ENCODE measurements at regions not wholly inside any gene's neighbourhood (a gene's known extent, or its start where the extent isn't known, plus 50 kb on each side); places are given as distances from the start of the nearest gene placed in this dataset.
"Not testable (repeated sequence)": the region's sequence is repeated elsewhere in the genome, so short reads cannot be mapped to it uniquely, and the experiment has no call there.

DNA sequence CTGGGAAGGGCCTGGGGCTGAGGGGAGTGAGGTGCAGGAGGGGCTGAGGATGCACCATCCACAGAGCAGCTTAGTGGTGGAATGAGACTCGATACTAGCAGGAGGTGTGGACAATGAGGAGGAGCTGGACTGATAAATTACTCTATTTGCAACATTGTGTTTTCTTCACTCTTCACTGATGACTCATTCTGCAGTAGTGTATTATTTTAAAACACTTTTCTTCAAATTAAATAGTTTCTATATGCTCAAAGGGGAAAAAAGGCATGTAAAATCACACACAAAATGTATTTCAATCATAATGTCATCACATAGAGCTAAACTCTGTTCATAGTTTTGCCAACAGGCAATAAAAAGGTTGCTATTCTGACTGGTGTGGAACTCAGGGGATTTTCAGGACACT lies 467.0 kb upstream of the CTSO start:
- no peak for DNase-seq (ENCODE audit: extremely low read depth, low read depth, low spot score)

- DNase-seq (ENCODE audit: extremely low read depth, low read depth, low spot score) = no peak
These were observed 465.5 kb upstream of the CTSO start for GRCh38 chr4:156419080-156419685.

DNA sequence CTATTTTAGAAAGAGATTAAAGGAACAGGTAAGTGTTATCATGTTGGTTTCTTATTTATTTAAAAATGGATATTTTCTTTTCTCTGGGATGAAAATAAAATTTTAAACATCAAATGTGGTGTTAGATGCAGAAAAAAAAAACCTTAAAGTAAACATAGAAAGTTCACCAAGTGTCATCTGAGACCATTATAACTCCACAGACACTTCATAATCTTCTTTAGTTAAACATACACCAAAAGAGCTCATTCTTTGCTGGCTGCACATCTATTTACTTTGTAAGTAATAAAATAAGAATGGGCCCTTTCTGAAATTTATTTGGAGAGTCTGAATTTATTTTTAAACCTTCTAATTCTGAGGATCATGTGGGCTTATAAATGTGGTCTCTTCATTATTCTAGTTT lies 460.7 kb upstream of the CTSO start:
- no peak for DNase-seq (ENCODE audit: extremely low read depth, low read depth, low spot score)

GRCh38 chr4:156413239-156414135 lies 459.8 kb upstream of the CTSO start:
- DNase-seq (ENCODE audit: extremely low read depth, low read depth, low spot score) = no peak

DNA sequence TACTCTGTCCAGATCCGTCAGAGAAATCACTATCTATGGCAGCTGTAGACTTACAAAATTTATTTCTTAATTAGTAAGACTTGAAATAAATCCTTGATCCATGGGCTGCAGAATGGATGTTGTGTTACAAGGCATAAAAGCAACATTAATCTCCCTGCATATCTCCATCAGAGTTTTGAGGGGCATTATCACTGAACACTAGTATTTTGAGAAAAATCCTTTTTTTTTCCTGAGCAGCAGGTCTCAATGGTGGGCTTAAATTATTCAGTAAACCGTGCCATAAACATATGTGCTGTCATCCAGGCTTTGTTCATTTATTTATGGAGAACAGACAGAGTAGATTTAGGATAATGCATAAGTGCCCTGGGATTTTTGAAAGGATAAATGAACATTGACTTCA lies 457.9 kb upstream of the CTSO start:
- no peak for DNase-seq (ENCODE audit: extremely low read depth, low read depth, low spot score)

DNA sequence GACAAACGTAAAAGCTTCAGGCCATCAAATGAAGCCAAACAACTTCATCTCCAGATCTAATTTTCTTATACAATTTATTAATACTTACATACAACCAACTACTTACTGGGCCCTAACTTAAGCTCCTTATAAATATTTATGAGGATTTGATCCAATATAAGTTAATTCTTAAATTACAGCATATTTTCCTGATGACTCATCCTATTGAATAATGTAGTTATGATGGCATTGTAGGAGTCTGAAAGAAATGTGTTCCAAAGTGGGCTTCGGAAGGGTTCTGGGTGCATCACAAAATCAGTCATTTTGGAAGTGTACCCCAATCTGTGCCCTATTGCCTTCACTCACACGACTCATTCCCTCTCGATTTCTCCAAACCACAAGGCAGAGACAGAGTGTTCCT lies 455.1 kb upstream of the CTSO start:
- DNase-seq (ENCODE audit: extremely low read depth, low read depth, low spot score) = no peak

DNA sequence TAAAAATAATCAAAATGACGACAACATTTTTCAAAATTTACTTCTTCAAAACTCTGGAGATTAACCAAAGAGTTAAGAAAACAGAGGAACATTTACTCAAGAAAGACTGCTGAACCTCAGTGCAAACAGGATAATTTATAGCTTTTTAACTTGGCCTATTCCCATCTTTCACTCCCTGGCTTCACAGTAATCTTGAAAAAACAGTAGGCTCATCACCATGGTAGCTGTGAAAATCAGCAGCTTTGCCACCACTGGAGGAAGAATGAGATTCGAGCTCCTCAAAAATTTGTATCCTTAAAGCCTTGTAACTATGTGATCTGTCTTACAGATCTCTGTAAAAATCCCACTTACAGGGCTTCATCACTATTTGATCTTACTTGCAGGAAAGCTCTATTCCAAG lies 447.7 kb upstream of the CTSO start:
- DNase-seq (ENCODE audit: extremely low read depth, low read depth, low spot score) = no peak

- DNase-seq (ENCODE audit: extremely low read depth, low read depth, low spot score) = no peak
These were observed 442.9 kb upstream of the CTSO start for GRCh38 chr4:156396534-156396933.

DNA sequence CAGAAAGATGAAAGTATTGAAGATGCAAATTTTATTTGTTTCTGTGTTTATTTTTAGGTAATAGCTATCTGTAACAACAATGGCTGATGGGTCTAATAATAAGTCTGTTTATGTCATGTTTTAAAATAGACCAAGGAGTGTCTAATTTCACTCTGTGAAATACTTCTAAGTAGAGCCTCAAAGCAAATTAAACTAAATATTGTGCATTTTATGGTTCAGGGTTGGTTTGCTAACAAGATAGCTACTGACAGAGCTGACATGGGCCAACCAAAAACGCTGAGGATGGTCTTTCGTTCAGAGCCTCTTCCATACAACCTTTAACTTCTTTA lies 437.6 kb upstream of the CTSO start:
- DNase-seq (ENCODE audit: extremely low read depth, low read depth, low spot score) = no peak

DNA sequence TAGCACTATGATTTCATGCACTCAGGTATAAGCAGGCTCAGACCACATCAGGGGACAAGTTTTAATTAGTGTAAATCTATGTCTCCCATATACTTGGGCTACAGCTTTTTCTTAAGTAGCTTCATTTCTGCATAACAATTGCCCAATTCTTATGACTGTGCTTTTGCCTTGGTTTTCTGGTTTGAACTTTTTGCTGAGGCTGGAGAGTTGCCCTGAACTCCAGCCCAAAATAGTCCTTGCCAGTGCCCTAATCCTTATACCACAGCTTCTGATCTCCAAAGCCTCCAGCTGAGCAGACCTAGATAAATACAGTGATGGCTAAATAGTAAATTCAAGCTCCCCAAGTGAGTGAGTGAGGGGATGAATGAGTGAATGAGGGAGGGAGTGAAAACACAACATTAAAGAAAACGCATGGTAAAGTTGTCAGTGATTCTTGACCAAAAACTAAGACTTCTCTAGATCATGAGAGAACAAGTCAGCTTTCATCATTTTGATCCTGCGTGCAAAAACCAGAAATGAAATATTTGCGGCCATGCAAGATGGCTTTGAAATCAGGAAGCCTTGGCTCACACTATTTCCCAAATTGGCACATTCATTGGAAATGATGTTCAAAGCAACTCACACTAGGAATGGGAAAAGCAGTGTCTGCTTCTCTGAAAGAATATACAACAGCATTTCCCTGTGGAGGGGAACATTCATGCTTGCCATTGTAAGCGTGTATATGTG lies 437.1 kb upstream of the CTSO start:
- no peak for DNase-seq (ENCODE audit: extremely low read depth, low read depth, low spot score)

GRCh38 chr4:156388826-156389225 lies 435.2 kb upstream of the CTSO start:
- DNase-seq (ENCODE audit: extremely low read depth, low read depth, low spot score) = no peak

DNA sequence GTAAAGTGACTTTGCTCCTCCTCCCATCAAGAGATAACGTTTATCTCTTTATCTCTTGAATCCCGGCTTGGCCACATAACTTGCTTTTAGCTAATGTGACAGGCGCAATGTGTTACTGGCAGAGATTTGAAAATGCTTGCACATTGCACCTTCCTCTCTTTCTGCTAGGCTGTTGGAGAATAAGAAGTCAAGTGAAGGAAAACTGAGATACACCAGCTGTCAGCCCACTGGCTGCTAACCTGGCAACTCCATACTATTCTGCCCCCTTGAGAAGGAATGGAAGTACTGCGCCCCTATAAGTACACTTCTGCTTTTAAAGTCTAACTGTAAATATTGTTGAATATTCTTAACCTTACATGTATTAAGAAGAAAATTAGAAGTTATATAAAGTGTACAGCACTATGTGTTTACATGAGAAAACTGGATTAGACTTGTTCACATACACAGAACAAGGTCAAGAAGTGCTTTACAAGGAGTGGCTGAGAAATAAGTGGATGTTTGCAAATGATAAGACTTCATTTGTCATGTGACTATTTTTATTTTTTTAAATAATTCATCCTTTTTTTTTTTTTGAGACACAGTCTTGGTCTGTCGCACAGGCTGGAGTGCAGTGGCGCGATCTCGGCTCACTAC lies 424.5 kb upstream of the CTSO start:
- DNase-seq (ENCODE audit: extremely low read depth, low read depth, low spot score) = no peak

DNA sequence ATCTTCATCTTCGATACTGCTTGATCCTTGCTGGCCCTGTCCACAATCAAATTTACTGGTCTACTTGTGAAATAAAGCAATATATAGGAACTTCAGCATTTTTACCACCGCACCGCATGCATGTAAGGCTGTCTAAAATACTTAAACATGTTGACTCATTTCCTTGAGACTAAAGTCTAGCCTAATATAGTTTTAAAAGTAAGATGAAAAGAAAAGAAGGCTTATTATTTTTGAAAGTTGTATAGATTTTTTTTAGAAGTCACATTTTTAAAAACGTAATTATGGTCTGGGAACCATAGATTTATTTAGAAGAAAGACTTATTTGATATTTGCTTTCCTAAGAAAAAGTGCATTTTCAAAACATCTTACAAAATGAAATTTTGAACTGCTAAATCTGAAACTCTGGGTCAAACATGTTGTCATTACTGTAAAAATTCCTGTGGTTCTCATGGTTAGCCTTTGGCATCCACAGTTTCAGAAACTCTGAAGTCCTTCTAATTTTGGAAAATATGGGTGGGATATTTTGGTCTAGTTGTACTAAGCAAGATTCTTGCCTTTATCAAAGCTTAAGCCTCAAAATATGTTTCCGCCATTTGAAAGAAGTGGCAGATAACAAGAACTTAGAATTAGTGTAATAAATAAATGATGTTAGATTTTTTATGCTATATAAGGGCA lies 423.5 kb upstream of the CTSO start:
- DNase-seq (ENCODE audit: extremely low read depth, low read depth, low spot score) = no peak

- no peak for DNase-seq (ENCODE audit: extremely low read depth, low read depth, low spot score)
These were observed 421.2 kb upstream of the CTSO start for GRCh38 chr4:156374894-156375293.

DNA sequence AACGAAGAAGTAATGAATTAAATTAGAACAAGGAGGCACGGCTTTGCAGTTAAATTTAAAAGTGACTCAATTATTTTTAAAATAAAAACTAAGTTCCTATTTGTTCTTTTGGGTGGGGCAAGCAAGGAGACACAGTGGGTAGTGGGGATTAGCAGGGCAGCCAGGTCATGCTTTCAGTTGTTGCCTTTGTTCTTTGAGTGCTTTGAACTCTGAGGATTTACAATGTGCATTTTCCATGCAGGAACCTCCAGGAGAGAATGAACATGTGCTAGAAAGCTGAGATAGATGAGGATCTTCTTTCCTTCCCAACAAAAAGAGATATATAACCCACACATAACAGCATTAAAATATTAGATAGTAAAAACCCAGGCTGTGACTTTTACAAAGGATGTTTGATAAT lies 420.4 kb upstream of the CTSO start:
- DNase-seq (ENCODE audit: extremely low read depth, low read depth, low spot score) = no peak

GRCh38 chr4:156367502-156367901 lies 413.8 kb upstream of the CTSO start:
- DNase-seq (ENCODE audit: extremely low read depth, low read depth, low spot score) = not testable (repeated sequence)

- no peak for DNase-seq (ENCODE audit: extremely low read depth, low read depth, low spot score)
These were observed 408.9 kb upstream of the CTSO start for GRCh38 chr4:156362581-156362980.

- DNase-seq (ENCODE audit: extremely low read depth, low read depth, low spot score) = no peak
These were observed 393.9 kb upstream of the CTSO start for GRCh38 chr4:156347412-156348075.

DNA sequence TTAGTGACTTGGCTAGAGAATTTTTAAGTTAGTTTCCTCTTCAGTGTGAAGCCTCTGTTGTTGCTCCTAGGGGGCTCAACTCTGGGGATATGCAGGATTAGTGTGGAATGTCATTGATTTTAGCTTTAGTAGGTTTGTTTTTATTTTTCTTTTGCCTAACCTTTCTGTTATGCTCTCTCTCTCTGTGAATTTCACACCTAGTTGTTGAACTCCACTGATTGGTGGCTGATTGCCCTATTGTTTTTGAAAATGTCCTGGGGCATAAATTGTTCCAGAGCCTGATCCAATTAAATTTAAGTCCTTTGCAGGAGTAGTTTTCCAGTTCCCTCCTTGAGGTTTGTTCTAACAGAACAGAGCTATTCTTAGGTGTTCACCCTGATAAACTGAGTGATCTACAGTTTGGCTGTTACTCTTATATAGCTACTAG lies 393.3 kb upstream of the CTSO start:
- DNase-seq (ENCODE audit: extremely low read depth, low read depth, low spot score) = no peak

DNA sequence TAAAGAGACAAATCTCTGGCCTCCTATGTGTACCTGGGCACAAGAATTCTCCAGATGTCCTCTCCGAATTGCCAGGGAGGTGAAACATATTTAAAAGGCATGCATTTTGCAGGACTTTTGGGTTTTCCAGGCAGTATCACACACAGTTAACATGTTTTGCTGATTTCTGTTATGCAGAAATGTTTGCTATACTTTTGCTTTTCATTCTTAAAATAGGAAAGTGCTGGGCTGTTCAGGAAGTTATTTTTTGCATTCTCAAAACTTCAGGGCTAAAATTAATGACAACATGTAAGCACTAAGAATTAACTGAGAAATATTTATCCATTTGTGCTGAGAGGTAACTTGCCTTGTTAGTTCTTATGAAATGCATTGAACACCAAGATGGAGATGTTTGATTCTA lies 390.7 kb upstream of the CTSO start:
- no peak for DNase-seq (ENCODE audit: extremely low read depth, low read depth, low spot score)
